HL-60 (cell line): ENCODE measurements at regions not wholly inside any gene's neighbourhood (a gene's known extent, or its start where the extent isn't known, plus 50 kb on each side); places are given as distances from the start of the nearest gene placed in this dataset.

ENCODE experiments used
- DNase-seq, 2 experiments: peaks; one replicate each; pipeline ENCODE4 v3.0.0-alpha.2; 2010 to 2020; ENCODE audit warnings: low read depth in 1 of 2, low spot score in 1 of 2
- H3K27ac ChIP-seq: fragments of 250-450 bp; sonication (Bioruptor Pico); replicated peaks from 2 replicates; pipeline ENCODE4 v1.5.1; 2020; ENCODE audit warnings: mild to moderate bottlenecking, moderate library complexity
- H3K27me3 ChIP-seq: fragments of 250-450 bp; sonication (Bioruptor Pico); 2 replicates; pipeline ENCODE4 v1.5.1; 2021; ENCODE audit warnings: mild to moderate bottlenecking, moderate library complexity; ENCODE audit not compliant: insufficient read depth, poor library complexity, severe bottlenecking
- H3K4me3 ChIP-seq: replicated peaks from 2 replicates; pipeline ENCODE4 v1.5.1; 2011; ENCODE audit warnings: mild to moderate bottlenecking, control low read depth, low read length; ENCODE audit not compliant: insufficient read depth
- CTCF ChIP-seq: IDR thresholded peaks from one replicate; pipeline ENCODE4 v1.5.1; 2011; ENCODE audit warnings: low read length, control low read depth, inconsistent platforms; ENCODE audit not compliant: insufficient read depth
- GABPA ChIP-seq: IDR thresholded peaks from 2 replicates; pipeline ENCODE4 v1.6.1; 2012; ENCODE audit warnings: low read depth
- POLR2AphosphoS5 ChIP-seq: IDR thresholded peaks from 2 replicates; pipeline ENCODE4 v1.6.1; 2012; ENCODE audit warnings: low read depth
- REST ChIP-seq: IDR thresholded peaks from 2 replicates; pipeline ENCODE4 v1.6.1; 2012; ENCODE audit warnings: low read depth; ENCODE audit not compliant: insufficient replicate concordance
- SPI1 ChIP-seq: IDR thresholded peaks from 2 replicates; pipeline ENCODE4 v1.6.1; 2012; ENCODE audit warnings: low read depth, mild to moderate bottlenecking, borderline replicate concordance

GRCh38 chr15:97443101-97443500 is 517.4 kb upstream of the ARRDC4 start:
- no peaks in the 10 kb centered on the region for H3K27me3 ChIP-seq
- H3K4me3 ChIP-seq: no peak overlapping the region
- no peak overlapping the region for H3K27ac ChIP-seq
- no peak for DNase-seq
- TF ChIP-seq GABPA (no peak), CTCF (no peak), SPI1 (no peak), REST (no peak), POLR2AphosphoS5 (no peak)

GRCh38 chr15:97446138-97446537 is 514.4 kb upstream of the ARRDC4 start:
- no peak for DNase-seq
- Histone ChIP-seq H3K27ac (no peak overlapping the region), H3K27me3 (no peaks in the 10 kb centered on the region), H3K4me3 (no peak overlapping the region)
- TF ChIP-seq REST: no peak
- no peak for TF ChIP-seq POLR2AphosphoS5
- TF ChIP-seq GABPA: no peak
- no peak for TF ChIP-seq SPI1
- no peak for TF ChIP-seq CTCF

- Histone ChIP-seq H3K27ac (no peak overlapping the region), H3K4me3 (no peak overlapping the region), H3K27me3 (no peaks in the 10 kb centered on the region)
- DNase-seq: no peak
- TF ChIP-seq SPI1: no peak
- no peak for TF ChIP-seq REST
- TF ChIP-seq GABPA: no peak
- TF ChIP-seq POLR2AphosphoS5: no peak
- no peak for TF ChIP-seq CTCF
Measured at GRCh38 chr15:97456521-97457202, 503.8 kb upstream of the ARRDC4 start.
